ENCODE measurements at regions not wholly inside any gene's neighbourhood (a gene's known extent, or its start where the extent isn't known, plus 50 kb on each side); places are given as distances from the start of the nearest gene placed in this dataset.
"Not testable (repeated sequence)": the region's sequence is repeated elsewhere in the genome, so short reads cannot be mapped to it uniquely, and the experiment has no call there.

DNA sequence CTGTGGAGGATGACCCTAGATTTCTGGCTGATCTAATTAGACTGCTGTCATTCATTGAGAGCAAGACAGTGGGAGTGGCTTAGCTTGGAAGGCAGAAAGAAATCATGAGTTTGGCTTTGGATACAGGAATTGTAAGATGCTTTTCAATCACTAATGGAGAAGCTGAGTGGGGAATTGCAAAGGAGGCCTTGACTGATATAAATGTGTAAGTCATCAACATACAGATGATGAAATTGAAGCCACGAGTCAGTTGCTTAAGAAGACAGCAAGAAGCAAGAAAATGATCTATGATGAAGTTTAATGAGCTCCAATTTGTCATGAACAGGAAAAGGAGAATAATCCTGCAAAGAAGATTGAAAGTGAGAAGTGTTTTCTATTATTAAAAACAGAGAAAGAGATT, 136.7 kb upstream of the C1QTNF7 start:
- no peak for DNase-seq (ENCODE audit: low spot score)

DNA sequence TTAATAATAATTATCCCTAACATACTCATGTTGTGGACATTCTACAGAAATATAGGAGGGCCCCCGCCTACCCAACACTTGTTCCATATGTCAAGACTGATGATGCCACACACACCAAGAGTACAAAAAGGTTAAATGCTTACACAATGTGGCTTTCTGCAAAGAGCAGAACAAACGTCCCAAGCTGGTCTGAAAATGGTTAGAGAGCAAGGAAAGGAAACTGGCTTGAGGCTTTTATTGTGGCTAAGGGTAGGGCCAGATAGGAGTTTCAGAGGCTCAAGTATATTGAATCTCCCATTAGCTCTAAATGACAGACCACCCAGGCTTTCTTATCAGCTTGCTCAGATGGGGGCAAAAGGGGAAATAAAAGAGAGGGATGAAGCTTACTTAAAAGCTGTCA, 134.1 kb upstream of the C1QTNF7 start:
- DNase-seq (ENCODE audit: low spot score) = no peak

DNA sequence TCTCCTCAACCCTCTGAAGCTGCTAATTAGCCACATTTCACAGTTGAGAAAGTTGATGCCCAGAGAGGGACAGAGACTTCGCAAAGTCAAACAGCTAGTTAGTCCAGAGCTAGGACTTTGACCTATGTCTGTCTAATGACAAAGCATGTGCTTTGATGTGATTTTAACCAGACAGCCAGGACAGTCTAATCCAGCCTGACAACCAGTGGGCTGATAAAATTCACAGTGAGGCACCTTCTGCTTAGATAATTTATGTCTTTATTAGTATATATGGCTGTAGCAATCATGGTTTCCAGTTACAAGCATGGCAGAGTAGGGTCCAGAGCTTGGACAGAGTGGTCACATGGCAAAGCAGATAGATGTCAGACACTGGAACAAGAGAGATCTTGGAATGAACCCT, 133.6 kb upstream of the C1QTNF7 start:
- DNase-seq (ENCODE audit: low spot score) = no peak

DNA sequence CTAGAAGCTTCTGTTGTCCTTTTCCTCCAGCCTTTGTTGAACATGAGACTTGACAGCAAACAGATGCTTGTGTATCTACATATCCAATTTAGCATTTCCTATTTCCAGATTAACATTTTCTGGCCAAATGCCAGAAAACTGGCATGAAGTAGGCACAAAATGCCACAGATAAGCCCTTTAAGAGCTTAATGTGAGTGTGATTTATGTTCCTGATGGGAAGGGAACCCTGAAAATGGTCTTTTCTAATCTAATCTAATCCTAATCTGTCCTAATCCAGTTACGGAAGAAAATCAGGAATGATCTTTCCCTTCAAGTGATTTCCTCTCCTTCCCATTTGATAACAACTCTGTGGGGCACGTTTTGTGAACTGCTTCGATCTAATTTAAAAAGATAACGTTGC, 133.0 kb upstream of the C1QTNF7 start:
- DNase-seq (ENCODE audit: low spot score) = no peak

DNA sequence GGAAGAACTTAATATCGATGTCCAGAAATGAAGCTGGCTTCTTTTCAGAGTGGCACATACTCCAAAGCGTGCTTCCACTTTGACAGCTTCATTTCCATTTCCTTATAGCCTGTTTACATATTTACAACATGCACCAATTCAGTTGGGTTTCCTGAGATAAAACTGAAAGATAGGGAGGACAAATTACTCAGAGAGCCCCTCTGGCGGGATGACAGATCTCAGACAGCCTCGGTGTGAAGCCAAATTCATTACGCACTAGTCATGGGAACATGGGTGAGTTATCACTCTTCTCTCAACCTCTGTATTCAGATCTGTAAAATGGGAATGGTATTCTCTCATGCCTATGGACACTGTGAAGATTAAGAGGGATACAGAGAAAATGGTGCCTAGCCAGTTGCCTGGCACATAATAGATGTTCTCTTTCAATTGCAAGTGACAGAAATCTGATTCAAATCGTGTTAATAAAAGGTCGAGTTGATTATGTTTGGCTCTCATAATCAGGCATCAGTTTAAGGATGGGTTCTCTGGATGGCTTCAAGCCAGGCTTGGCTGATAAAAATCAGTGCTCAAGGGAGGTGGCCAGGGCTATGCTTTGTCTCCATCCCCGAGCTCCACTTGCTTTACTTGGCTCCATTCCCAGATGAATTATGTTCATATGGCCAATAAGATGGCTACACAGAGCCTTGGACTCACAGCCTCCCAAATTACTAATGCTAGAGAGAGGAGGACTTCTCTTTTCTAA, 132.2 kb upstream of the C1QTNF7 start:
- DNase-seq (ENCODE audit: low spot score) = no peak

DNA sequence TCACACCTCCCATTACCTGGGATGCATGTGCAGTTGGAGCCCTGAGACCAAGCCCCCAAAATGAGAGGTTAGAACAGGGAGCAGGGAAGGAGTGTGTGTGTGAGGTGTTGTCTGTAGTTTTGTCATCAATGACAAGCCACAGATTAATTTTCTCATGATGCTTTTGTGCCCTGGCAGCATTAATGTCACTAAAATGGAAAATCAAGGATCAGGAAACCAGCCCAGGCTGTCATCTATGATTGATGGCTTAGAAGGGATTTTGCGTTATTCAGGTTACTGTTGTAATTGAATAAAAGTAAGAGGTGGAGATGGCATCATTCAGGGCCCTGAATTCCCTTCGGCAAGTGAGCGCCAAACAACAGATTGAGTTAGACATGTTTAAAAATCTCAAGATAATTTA, 130.5 kb upstream of the C1QTNF7 start:
- no peak for DNase-seq (ENCODE audit: low spot score)

DNA sequence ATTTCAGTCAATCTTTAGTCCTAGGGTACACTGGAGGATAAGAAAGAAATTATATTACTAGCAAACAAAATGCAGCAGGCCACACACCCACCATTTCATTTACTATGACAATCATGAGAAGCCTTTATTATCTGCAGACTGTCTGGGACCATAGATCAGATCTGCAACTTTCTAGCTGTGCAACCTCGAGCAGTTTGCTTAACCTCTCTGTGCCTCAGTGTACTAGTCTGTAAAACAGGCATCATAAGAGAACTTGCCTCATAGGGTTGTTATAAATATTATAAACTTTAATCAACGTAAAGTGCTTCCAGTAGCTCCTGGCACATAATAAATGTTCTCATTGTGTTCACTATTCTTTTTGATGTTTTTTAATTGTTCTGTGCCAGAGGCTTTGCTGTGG, 128.2 kb upstream of the C1QTNF7 start:
- no peak for DNase-seq (ENCODE audit: low spot score)

DNA sequence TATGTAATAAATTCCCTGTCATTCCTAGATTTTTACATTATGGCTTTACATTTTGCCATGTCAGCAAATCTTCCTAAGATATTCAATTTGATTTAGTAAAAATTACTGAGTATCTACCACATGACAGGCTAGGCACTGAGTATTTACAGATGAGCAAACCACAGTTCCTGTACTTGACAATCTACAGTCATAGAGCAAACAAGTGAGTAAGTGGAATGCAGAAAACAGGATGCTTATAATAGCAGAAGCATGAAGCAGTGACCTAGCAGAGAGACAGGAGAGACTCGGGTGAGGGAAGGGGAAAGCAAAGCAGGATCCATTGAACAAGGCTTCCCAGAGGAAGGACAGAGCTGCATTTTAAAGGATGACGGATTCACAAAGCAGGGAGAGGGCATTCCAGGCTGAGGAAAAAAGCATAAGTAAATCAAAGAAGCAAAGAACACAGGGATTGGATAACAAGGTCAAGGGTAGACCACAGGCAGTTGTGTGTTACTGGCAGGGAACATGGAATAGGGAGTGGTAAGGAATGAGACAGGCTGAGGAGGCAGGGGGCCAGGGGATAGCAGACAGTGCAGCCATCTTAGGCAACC, 124.7 kb upstream of the C1QTNF7 start:
- no peak for DNase-seq (ENCODE audit: low spot score)

DNA sequence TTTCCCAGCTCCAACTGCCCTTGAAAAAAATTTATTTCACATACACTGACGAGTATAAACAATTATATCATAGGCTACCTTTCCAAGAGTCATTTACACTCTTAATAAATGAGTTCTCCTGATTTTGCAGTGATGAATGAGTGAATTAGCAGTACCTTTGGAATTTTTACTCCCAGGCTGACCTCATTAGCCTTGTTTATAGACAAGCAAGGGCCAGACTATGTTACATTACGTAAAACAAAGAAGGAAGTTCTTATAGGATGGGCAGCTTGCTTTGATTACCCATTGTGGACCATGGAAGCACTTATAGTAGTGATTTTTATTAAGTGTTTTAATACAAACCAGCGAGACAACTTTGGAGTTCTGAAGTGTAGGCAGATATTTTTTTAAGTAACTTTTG, 112.9 kb upstream of the C1QTNF7 start:
- DNase-seq (ENCODE audit: low spot score) = no peak

DNA sequence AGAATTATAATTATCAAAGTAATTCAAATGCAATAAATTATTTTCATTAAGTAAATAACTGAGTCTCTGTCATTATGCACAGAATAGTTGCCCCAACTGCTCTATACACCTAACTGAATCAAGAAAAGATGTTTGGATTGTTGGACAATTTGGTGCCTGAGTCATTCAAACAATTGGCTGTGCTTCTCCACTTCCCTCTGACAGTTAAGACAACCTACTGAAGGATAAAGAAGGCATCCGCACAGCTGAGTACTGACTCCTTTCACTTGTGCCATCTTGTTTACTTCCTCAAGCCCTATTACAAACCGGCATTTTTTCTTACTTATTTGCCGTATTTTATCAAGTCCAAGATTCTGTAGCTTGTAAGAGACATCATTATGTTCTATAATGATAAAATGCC, 110.6 kb upstream of the C1QTNF7 start:
- no peak for DNase-seq (ENCODE audit: low spot score)

DNA sequence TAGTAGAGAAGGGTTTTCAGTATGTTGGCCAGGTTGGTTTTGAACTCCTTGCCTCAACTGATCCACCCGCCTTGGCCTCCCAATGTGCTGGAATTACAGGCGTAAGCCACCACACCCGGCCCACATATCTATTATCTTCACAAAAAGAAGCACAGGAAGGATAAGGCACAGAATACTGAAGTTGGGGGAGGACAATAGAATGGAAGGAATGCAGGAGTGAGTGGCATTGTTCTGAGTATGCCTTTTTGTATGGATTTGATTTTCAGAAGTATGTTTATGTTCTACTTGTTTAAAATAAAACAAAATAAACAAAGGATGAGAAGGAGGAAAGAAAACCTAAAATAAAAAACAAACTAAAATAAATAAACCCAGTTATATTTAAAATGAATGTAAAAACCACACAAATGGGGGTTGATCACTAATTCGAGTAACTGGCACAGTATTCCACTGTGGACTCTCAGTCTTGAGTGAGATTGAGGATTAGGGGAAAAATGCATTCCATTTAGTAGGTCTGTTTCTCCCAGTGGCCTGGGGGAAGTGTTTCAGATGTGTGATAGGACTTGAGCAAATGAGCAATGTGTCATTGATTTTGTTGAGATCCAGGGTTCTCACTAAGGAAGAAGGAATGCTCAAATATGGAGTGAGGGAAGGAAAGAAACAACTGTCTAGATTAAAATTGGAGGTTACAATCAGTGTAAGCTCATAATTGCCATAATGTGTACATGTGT, 109.0 kb upstream of the C1QTNF7 start:
- DNase-seq (ENCODE audit: low spot score) = no peak

DNA sequence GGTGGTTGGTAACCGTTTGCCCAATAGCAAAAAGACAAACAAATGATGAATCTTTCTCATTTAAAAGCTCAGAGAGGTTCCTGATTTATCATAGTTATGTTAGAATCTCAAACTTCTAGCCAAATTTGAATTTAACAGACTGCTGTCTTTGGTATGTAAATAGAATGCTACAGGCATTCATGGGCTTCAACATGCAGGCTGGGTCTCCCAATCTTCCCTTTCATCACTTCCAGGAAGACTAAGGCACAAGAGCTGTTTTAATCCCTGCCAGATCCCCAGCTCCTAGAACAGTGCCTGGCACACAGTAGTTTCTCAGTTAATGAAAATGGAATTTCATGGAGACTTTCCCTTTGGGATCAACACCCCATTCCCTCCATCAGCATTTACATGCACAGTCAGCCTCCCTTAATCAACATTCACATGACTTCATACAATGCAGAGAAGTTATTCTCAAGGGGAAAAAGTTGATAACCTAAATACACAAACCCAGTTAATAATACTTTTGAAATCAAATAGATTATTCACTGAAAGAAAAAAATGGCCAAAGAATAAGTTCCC, 107.6 kb upstream of the C1QTNF7 start:
- DNase-seq (ENCODE audit: low spot score) = no peak

DNA sequence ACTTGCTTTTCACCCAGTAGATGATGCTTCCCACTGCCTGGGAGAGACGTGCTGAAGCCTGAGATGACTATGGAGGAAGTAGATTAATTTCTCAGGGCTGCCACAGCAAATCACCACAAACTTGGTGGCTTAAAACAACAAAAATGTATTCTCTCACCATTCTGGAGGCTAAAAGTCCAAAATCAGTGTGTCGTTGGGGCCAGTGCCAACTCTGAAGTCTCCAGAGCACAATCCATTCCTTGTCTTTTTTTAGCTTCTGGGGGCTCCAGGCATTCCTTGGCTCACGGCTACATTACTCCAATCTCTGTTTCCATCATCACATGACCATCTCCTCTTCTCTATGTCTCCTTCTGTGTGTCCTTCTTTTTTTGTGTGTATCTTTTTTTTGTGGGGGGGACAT, 105.8 kb upstream of the C1QTNF7 start:
- DNase-seq (ENCODE audit: low spot score) = no peak

DNA sequence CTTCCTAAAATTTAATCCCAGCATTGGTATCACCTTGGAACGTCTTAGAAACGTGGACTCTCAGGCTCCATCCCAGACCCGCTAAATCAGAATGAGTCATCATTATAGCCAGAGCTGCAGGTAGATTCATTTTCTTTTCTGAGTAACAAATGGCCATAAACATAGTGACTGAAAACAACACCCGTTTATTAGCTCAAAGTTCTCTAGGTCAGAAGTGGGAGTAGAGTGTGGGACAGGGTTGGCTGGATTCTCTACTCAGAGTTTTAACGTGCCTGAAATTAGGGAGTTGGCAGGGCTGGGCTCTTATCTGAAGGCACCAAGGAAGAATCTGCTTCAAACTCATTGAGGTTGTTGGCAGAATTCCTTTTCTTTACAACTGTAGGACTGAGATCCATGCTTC, 101.8 kb upstream of the C1QTNF7 start:
- no peak for DNase-seq (ENCODE audit: low spot score)

DNA sequence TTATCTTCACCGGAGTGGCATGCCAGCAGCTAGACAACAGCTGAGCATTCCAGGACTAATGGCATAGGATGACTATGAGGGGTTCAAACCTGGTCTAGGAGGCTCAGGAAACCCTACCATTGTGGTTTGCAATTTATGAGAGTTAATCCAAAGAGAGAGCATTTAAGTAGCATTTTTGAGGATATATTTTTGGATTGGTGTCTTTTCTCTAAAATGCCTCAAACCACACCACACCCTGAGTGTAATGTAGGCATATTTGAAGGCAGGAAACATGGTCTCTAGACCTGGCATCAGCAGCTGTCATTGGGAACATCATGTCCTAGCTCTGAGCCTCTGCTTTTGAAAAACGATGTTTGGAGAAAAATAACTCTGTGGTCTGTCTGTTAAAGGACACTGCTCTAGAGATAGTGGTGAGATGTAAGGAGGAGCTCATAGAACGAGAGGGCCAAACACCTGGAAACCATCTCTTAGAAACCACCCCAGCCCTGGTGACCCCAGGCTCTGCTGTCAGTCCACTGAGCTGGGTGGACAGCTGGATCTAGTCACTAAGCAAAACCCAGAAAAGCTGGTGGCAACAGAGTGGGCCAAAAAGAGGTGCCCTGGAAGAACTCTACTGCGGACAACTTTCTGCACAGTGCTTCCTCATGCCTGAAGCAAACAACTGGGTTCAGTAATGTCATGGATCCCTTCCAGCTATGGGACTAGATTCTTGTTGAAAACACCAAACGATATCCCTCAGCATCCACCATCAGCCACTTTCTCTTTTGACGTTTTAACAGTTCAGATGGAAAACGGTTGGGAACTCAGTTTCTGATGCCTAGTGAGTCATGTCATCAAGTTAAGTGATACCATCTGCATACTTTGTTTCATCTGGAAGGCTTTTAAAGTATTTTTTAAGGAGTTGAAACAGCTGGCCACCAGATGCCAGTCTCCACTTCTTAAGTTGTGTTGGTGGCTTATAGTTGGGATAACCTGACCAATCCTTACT, 100.2 kb upstream of the C1QTNF7 start:
- DNase-seq (ENCODE audit: low spot score) = no peak

DNA sequence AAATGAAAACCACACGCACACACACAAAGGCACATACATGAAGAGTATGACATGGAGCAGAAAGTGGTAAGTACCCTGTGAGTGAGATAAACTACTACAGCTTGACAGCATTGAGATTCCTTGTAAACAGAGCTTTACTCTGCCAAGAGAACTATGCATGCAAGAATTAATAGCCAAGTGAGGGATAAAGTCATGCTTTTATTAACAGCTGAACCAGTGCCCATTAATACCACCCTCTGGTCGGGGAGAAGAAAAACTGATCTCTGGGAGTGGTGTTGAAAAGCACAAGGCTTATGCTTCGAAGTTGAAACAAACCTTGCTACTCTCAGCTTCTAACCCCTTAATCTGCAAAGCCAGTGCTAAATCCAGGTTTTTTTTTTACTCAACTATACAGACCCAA, 95.9 kb upstream of the C1QTNF7 start:
- DNase-seq (ENCODE audit: low spot score) = no peak

DNA sequence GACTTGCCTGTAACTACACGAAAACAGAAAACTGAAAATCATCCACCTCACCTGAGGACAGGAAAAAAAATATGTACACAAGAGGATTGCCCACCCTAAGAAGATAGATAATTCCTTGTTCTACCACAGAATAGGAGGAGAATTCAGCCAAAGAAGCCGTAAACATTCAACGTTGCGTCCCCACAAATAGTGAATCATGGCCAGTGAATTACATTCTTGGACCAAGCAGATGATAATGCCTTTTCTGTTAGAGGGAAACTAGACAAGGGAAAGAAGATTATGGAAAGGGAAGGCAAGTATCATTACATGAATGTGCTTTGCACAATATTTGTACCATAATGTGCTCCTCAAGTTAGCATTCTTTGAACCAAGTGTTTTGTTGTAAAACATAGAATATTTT, 95.5 kb upstream of the C1QTNF7 start:
- no peak for DNase-seq (ENCODE audit: low spot score)

DNA sequence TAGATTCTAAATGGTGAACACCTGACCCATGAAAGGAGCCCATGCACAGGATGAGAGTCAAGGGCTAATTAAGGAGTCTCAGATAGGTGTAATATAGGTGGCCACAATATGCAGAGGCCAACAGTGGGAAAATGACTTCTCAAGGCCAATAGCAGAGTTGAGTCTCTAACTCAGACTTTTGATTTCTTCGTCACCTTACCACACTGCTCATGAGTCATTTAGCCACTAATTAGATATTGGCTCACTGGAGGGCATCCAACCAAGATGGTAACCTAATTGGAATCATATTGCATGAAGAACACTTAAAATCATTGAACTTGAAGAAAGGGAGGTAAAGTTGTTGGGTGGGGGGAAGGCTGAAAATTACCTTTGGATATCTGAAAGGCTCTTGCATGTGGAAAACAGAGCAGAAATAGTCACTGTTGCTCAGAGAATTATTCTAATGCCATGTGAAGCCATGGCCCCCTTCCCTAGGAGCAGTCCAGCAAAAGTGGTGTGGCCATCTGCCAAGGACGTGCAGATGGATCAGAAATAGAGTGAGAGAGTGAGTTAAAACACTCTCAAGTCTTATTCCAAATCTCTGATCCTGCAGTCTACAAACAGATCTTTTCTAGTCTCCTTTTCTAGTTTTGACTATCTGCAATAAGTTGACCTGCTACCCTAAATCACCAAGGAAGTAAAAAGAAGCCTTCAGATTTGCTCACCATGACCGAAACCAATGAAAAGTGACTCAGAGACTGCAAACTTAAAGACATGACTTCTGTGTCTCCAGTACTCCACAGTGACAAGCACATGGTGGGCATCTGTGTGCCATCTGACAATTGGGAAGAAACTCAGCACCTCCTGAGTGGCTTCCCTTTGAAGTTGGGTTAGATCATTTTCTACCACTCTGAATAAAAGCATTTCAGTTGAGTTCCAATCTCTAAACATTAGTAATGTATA, 93.9 kb upstream of the C1QTNF7 start:
- no peak for DNase-seq (ENCODE audit: low spot score)

DNA sequence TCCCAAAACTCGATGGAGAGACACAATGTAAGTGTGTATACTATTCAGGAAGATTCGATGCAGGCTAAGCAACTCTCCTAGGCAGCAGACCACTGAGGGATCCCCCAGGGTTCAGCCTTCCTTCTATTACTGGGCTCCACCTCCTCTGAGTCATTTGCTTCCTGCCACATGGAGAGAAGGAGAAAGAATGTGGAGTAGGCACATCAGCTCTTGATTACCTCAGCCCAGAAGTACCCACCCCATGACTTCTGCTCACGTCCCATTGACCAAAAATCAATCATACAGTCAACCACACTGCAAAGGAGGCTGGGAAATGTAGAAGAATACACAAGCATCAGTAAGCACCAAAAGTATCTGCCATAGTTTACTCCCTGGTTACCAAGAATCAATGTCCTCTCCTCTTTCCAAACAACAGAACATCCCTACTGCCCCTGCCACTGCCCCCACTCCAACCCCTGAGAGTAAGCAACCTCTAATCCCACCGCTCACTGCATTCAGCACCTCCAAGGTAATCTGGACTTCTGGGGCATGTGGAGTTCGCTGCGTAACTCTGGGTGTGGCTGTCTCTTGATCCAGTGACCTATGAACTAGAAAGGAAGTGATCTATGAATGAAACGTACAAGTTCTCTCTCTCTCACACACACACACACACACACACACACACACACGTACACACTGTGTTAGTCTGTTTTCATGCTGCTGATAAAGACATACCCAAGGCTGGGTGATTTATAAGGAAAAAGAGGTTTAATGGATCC, 91.2 kb upstream of the C1QTNF7 start:
- no peak for DNase-seq (ENCODE audit: low spot score)

DNA sequence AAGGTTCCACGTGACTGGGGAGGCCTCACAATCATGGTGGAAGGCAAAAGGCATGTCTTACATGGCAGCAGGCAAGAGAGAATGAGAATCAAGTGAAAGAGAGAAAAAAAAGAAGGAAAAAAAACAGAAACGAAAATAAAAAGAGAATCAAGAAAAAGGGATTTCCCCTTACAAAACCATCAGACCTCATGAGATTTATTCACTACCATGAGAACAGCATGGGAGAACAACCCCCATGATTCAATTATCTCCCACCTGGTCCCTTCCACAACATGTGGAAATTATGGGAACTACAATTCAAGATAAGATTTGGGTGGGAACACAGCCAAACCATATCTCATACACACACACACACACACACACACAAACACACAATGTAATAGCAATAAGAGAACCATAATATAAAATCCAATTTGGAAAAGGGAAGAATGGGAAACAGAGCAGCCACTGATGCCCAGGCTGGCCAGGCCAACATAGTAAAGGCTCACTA, 90.6 kb upstream of the C1QTNF7 start:
- DNase-seq (ENCODE audit: low spot score) = not testable (repeated sequence)

Data from cerebellar cortex (tissue), 1 donor.